CD14-positive monocyte (primary cell): ENCODE measurements at regions not wholly inside any gene's neighbourhood (a gene's known extent, or its start where the extent isn't known, plus 50 kb on each side); places are given as distances from the start of the nearest gene placed in this dataset.
"Not testable (repeated sequence)": the region's sequence is repeated elsewhere in the genome, so short reads cannot be mapped to it uniquely, and the experiment has no call there.

Experiments
- DNase-seq, 3 donors: peaks; one replicate each; pipeline ENCODE4 v3.0.0-alpha.2; 2011 to 2022
- H2AFZ ChIP-seq: 2 replicates; pipeline ENCODE4 v1.6.0; 2012; ENCODE audit warnings: mild to moderate bottlenecking, low read depth, low read length, inconsistent platforms; ENCODE audit not compliant: insufficient read depth, poor library complexity, severe bottlenecking
- H3K27ac ChIP-seq, 2 donors: 1 replicate in 1 of 2; 2 replicates in 1 of 2; pipeline ENCODE4 v1.5.1; 2012 to 2013; ENCODE audit warnings: low read length in 2 of 2, control low read depth in 1 of 2, inconsistent platforms in 1 of 2, low read depth in 1 of 2, mild to moderate bottlenecking in 1 of 2
- H3K27me3 ChIP-seq, 2 donors: one replicate each; pipeline versions ENCODE4 v1.6.0 to v1.6.1; 2011 to 2013; ENCODE audit warnings: low read length in 2 of 2; ENCODE audit not compliant: control insufficient read depth in 2 of 2, insufficient read depth in 2 of 2
- H3K36me3 ChIP-seq, 2 donors: replicated peaks in 1 of 2; 1 replicate in 1 of 2; 2 replicates in 1 of 2; pipeline versions ENCODE4 v1.5.1 to v1.6.1; 2012 to 2013; ENCODE audit warnings: low read length in 2 of 2, control low read depth in 1 of 2, inconsistent platforms in 1 of 2, mild to moderate bottlenecking in 1 of 2; ENCODE audit not compliant: insufficient read depth in 2 of 2, control insufficient read depth in 1 of 2
- H3K4me1 ChIP-seq, 2 donors: 1 replicate in 1 of 2; 2 replicates in 1 of 2; pipeline versions ENCODE4 v1.5.1 to v1.6.1; 2012 to 2013; ENCODE audit warnings: low read length in 2 of 2, control low read depth in 1 of 2, inconsistent platforms in 1 of 2, mild to moderate bottlenecking in 1 of 2, moderate library complexity in 1 of 2; ENCODE audit not compliant: insufficient read depth in 2 of 2, control insufficient read depth in 1 of 2
- H3K4me2 ChIP-seq: replicated peaks from 2 replicates; pipeline ENCODE3; 2012; ENCODE audit warnings: low read length, moderate library complexity, mild to moderate bottlenecking; ENCODE audit not compliant: poor library complexity, severe bottlenecking; ENCODE audit errors: extremely low read depth
- H3K4me3 ChIP-seq, 3 experiments: fragments of 200-600 bp in 1 of 3; sonication (generic) in 1 of 3; replicated peaks in 1 of 3; 1 replicate in 2 of 3; 2 replicates in 1 of 3; pipeline ENCODE4 v1.5.1; 2011 to 2013; ENCODE audit warnings: low read length in 3 of 3, mild to moderate bottlenecking in 3 of 3, control low read depth in 2 of 3, low read depth in 2 of 3, inconsistent platforms in 1 of 3, moderate library complexity in 1 of 3
- H3K79me2 ChIP-seq: 2 replicates; pipeline ENCODE4 v1.6.0; 2012; ENCODE audit warnings: mild to moderate bottlenecking, control low read depth, inconsistent platforms, low read length, moderate library complexity; ENCODE audit not compliant: insufficient read depth
- H3K9ac ChIP-seq: 2 replicates; pipeline ENCODE4 v1.6.0; 2017; ENCODE audit warnings: low read length, mild to moderate bottlenecking; ENCODE audit not compliant: insufficient read depth, poor library complexity, severe bottlenecking
- H3K9me3 ChIP-seq, 2 donors: replicated peaks in 1 of 2; 1 replicate in 1 of 2; 2 replicates in 1 of 2; pipeline versions ENCODE4 v1.5.1 to v1.6.1; 2012 to 2013; ENCODE audit warnings: low read length in 2 of 2, control low read depth in 1 of 2; ENCODE audit not compliant: control insufficient read depth in 1 of 2, insufficient read depth in 1 of 2
- H4K20me1 ChIP-seq: 2 replicates; pipeline ENCODE4 v1.6.0; 2012; ENCODE audit warnings: mild to moderate bottlenecking, low read length, control low read depth, moderate library complexity; ENCODE audit not compliant: insufficient read depth
- H3K27ac Mint-ChIP-seq, 7 donors: one replicate each; pipeline ENCODE4 v1.8.0; 2020; ENCODE audit warnings: mild to moderate bottlenecking in 7 of 7, mixed read lengths in 7 of 7, moderate library complexity in 6 of 7, inconsistent platforms in 2 of 7
- H3K27me3 Mint-ChIP-seq, 3 donors: one replicate each; pipeline ENCODE4 v1.8.0; 2021 to 2022; ENCODE audit warnings: low read depth in 3 of 3, mild to moderate bottlenecking in 3 of 3, mixed read lengths in 3 of 3, moderate library complexity in 3 of 3, inconsistent platforms in 1 of 3
- H3K36me3 Mint-ChIP-seq, 2 donors: one replicate each; pipeline ENCODE4 v1.8.0; 2020; ENCODE audit warnings: mixed read lengths in 2 of 2, inconsistent platforms in 1 of 2, mild to moderate bottlenecking in 1 of 2
- H3K4me1 Mint-ChIP-seq: one replicate; pipeline ENCODE4 v1.8.0; 2020; ENCODE audit warnings: mild to moderate bottlenecking, mixed read lengths
- H3K4me3 Mint-ChIP-seq, 2 donors: one replicate each; pipeline ENCODE4 v1.8.0; 2020; ENCODE audit warnings: mild to moderate bottlenecking in 2 of 2, mixed read lengths in 2 of 2, moderate library complexity in 1 of 2
- H3K9me3 Mint-ChIP-seq, 7 donors: one replicate each; pipeline ENCODE4 v1.8.0; 2020 to 2022; ENCODE audit warnings: mixed read lengths in 7 of 7, mild to moderate bottlenecking in 6 of 7, moderate library complexity in 6 of 7, inconsistent platforms in 2 of 7
- CTCF ChIP-seq: fragments of 200-600 bp; IDR thresholded peaks from one replicate; pipeline ENCODE4 v1.8.0; 2022; ENCODE audit warnings: antibody characterized with exemption, mild to moderate bottlenecking
- WGBS: methylation state at CpG from one replicate; pipeline ENCODE4 v1.1.5; 2013; ENCODE audit warnings: missing lambda C conversion rate; ENCODE audit not compliant: insufficient coverage; 5-methylcytosine and 5-hydroxymethylcytosine counted together
- intact Hi-C, 2 donors: fragments of 100-400 bp; cut with micrococcal nuclease; formaldehyde crosslinking; loops; one replicate each; pipeline versions ENCODE4 v1.15.0 to v1.15.1; 2023

- Mint-ChIP-seq H3K9me3 (peaks cover 5 to 22% (median 8%) of the 10 kb centered on the region in 7 donors), H3K4me1 (no peaks in the 10 kb centered on the region), H3K27ac (no peak overlapping the region), H3K4me3 (no peak overlapping the region), H3K36me3 (no peaks in the 10 kb centered on the region), H3K27me3 (peaks cover 4 to 15% (median 6%) of the 10 kb centered on the region in 3 donors)
- H2AFZ ChIP-seq = no peak overlapping the region
- no peaks in the 10 kb centered on the region for H3K4me1 ChIP-seq
- no peak overlapping the region for H3K27ac ChIP-seq
- DNase-seq = no peak
- H3K36me3 ChIP-seq = no peaks in the 10 kb centered on the region
- no peak overlapping the region for H3K4me2 ChIP-seq
- WGBS = 92% methylated on average over 28 of the region's 34 CpGs
- intact Hi-C loops = no loop called here
- H3K9ac ChIP-seq = no peak overlapping the region
- no peak for TF ChIP-seq CTCF
- peaks cover 0 to 13% of the 10 kb centered on the region in 2 donors for H3K9me3 ChIP-seq
- H3K4me3 ChIP-seq = no peak overlapping the region
- H4K20me1 ChIP-seq = no peaks in the 10 kb centered on the region
- H3K27me3 ChIP-seq = no peaks in the 10 kb centered on the region
- no peaks in the 10 kb centered on the region for H3K79me2 ChIP-seq
Observed at GRCh38 chrX:1059576-1060561, 152.6 kb downstream of the CRLF2 start.

- H3K9ac ChIP-seq, H3K79me2 ChIP-seq, DNase-seq, H3K27ac Mint-ChIP-seq, H3K4me3 Mint-ChIP-seq, intact Hi-C loops, H4K20me1 ChIP-seq, H3K36me3 ChIP-seq, H3K4me3 ChIP-seq, H3K4me1 Mint-ChIP-seq, H2AFZ ChIP-seq, H3K4me2 ChIP-seq, H3K27ac ChIP-seq, H3K36me3 Mint-ChIP-seq, H3K4me1 ChIP-seq, H3K27me3 Mint-ChIP-seq, H3K27me3 ChIP-seq: not testable (repeated sequence)
- peaks cover 2 to 22% (median 15%) of the 10 kb centered on the region in 7 donors for H3K9me3 Mint-ChIP-seq
- peaks cover 0 to 28% of the 10 kb centered on the region in 2 donors for H3K9me3 ChIP-seq
- WGBS = 100% methylated on average over 1 of the region's 2 CpGs
Observed at GRCh38 chrX:1053600-1053999, 158.8 kb downstream of the CRLF2 start.
